SK-N-SH treated with all-trans-retinoic acid at 6 μM for 48 hours (cell line): ENCODE measurements at regions not wholly inside any gene's neighbourhood (a gene's known extent, or its start where the extent isn't known, plus 50 kb on each side); places are given as distances from the start of the nearest gene placed in this dataset.
A peak's percentile ranks its signal among the peaks of the same experiment; 100 is the strongest.
"Not testable (repeated sequence)": the region's sequence is repeated elsewhere in the genome, so short reads cannot be mapped to it uniquely, and the experiment has no call there.

Experiments used
- ATAC-seq: fragments of 200-7000 bp; cut with Tn5 transposase; 3 replicates; pipeline ENCODE4 v1.9.1; 2020; ENCODE audit warnings: mild to moderate bottlenecking, moderate library complexity
- ARNTL ChIP-seq: fragments of 450-650 bp; formaldehyde crosslinking; IDR thresholded peaks from 2 replicates; pipeline ENCODE4 v1.5.0; 2020; ENCODE audit warnings: low read depth, mild to moderate bottlenecking, moderate library complexity, borderline replicate concordance
- BACH2 ChIP-seq: fragments of 250-450 bp; sonication (Bioruptor Pico); IDR thresholded peaks from 2 replicates; pipeline ENCODE4 v1.9.0; 2021; ENCODE audit warnings: mild to moderate bottlenecking, borderline replicate concordance
- CSDC2 ChIP-seq: fragments of 250-450 bp; sonication (Bioruptor Pico); IDR thresholded peaks from 2 replicates; pipeline ENCODE4 v1.5.0; 2020; ENCODE audit warnings: mild to moderate bottlenecking, moderate library complexity
- CSRNP3 ChIP-seq: fragments of 250-450 bp; sonication (Bioruptor Pico); IDR thresholded peaks from 2 replicates; pipeline ENCODE4 v1.5.1; 2021; ENCODE audit warnings: mild to moderate bottlenecking, moderate library complexity
- GLIS3 ChIP-seq: fragments of 250-450 bp; sonication (Bioruptor Pico); IDR thresholded peaks from 2 replicates; pipeline ENCODE4 v1.5.0; 2020; ENCODE audit warnings: mild to moderate bottlenecking, moderate library complexity
- ISL1 ChIP-seq: fragments of 250-450 bp; sonication (Bioruptor Pico); IDR thresholded peaks from 2 replicates; pipeline ENCODE4 v2.1.2; 2022; ENCODE audit warnings: mild to moderate bottlenecking, moderate library complexity
- POU6F1 ChIP-seq: fragments of 250-450 bp; sonication (Bioruptor Pico); IDR thresholded peaks from 2 replicates; pipeline ENCODE4 v1.8.0; 2021; ENCODE audit warnings: low read depth, mild to moderate bottlenecking, moderate library complexity, borderline replicate concordance
- SNAI2 ChIP-seq: fragments of 250-450 bp; sonication (Bioruptor Pico); IDR thresholded peaks from 2 replicates; pipeline ENCODE4 v1.5.0; 2020; ENCODE audit warnings: mild to moderate bottlenecking, moderate library complexity
- TCF4 ChIP-seq: fragments of 250-450 bp; sonication (Bioruptor Pico); IDR thresholded peaks from 2 replicates; pipeline ENCODE4 v1.8.0; 2021; ENCODE audit warnings: mild to moderate bottlenecking, moderate library complexity, borderline replicate concordance
- TSHZ2 ChIP-seq: fragments of 250-450 bp; sonication (Bioruptor Pico); IDR thresholded peaks from 2 replicates; pipeline ENCODE4 v1.5.0; 2020; ENCODE audit warnings: mild to moderate bottlenecking, moderate library complexity
- ZC3H10 ChIP-seq: fragments of 250-450 bp; sonication (Bioruptor Pico); IDR thresholded peaks from 2 replicates; pipeline ENCODE4 v1.5.1; 2021; ENCODE audit warnings: mild to moderate bottlenecking, moderate library complexity
- ZFP3 ChIP-seq: fragments of 250-450 bp; sonication (Bioruptor Pico); IDR thresholded peaks from 2 replicates; pipeline ENCODE4 v1.5.0; 2020; ENCODE audit warnings: mild to moderate bottlenecking, moderate library complexity
- ZFP30 ChIP-seq: fragments of 450-650 bp; formaldehyde crosslinking; IDR thresholded peaks from 2 replicates; pipeline ENCODE4 v1.5.0; 2022; ENCODE audit warnings: mild to moderate bottlenecking, moderate library complexity
- ZNF565 ChIP-seq: fragments of 450-650 bp; formaldehyde crosslinking; conservative IDR thresholded peaks from 2 replicates; pipeline ENCODE4 v1.5.0; 2020; ENCODE audit warnings: low read depth, mild to moderate bottlenecking, moderate library complexity
- ZNF70 ChIP-seq: fragments of 450-650 bp; formaldehyde crosslinking; IDR thresholded peaks from 2 replicates; pipeline ENCODE4 v1.5.0; 2020; ENCODE audit warnings: mild to moderate bottlenecking, moderate library complexity
- ZNF8 ChIP-seq: fragments of 450-650 bp; formaldehyde crosslinking; IDR thresholded peaks from 2 replicates; pipeline ENCODE4 v1.5.0; 2020; ENCODE audit warnings: mild to moderate bottlenecking, moderate library complexity

- no peak for TF ChIP-seq ZNF565 (CRISPR knock-in tag)
- no peak for TF ChIP-seq CSRNP3 (CRISPR knock-in tag)
- no peak for TF ChIP-seq POU6F1 (CRISPR knock-in tag)
- no peak for TF ChIP-seq TSHZ2
- TF ChIP-seq SNAI2 (CRISPR knock-in tag), result no peak
- no peak for TF ChIP-seq ZNF8
- no peak for TF ChIP-seq ZNF70 (CRISPR knock-in tag)
- TF ChIP-seq ZFP3, result no peak
These were observed 735.6 kb upstream of the MBL2 start for GRCh38 chr10:53508197-53508596.

GRCh38 chr10:53504492-53504891 is 731.9 kb upstream of the MBL2 start:
- not testable (repeated sequence) for ATAC-seq

More at GRCh38 chr10:53508197-53508596, 735.6 kb upstream of the MBL2 start:
- ATAC-seq, result no peak

GRCh38 chr10:53491774-53492173 is 719.2 kb upstream of the MBL2 start:
- ATAC-seq, result no peak
- TF ChIP-seq ARNTL (no peak), TCF4 (CRISPR knock-in tag) (peak; percentile 69; the same call in 1 of the 2 replicates)

GRCh38 chr10:53490553-53490952 is 718.0 kb upstream of the MBL2 start:
- ATAC-seq, result no peak
- TF ChIP-seq BACH2 (CRISPR knock-in tag) (no peak), TSHZ2 (no peak), ZNF70 (CRISPR knock-in tag) (no peak), CSRNP3 (CRISPR knock-in tag) (no peak), CSDC2 (CRISPR knock-in tag) (no peak), ARNTL (no peak), ZFP30 (no peak), GLIS3 (CRISPR knock-in tag) (no peak), ZC3H10 (CRISPR knock-in tag) (no peak), ISL1 (no peak)
